GM23338 (cell line): ENCODE measurements at regions not wholly inside any gene's neighbourhood (a gene's known extent, or its start where the extent isn't known, plus 50 kb on each side); places are given as distances from the start of the nearest gene placed in this dataset.
"Not testable (repeated sequence)": the region's sequence is repeated elsewhere in the genome, so short reads cannot be mapped to it uniquely, and the experiment has no call there.

ENCODE experiments used
- CREB1 ChIP-seq: fragments of 250-450 bp; sonication (Bioruptor Pico); IDR thresholded peaks from 2 replicates; pipeline ENCODE4 v1.5.0; 2020; ENCODE audit warnings: low read depth, mild to moderate bottlenecking, moderate library complexity
- CTCF ChIP-seq, 2 experiments: fragments of 200-600 bp in 1 of 2; sonication (generic) in 1 of 2; conservative IDR thresholded peaks; 2 replicates each; pipeline versions ENCODE4 v1.5.1 to v1.6.1; 2016 to 2017; ENCODE audit warnings: antibody characterized with exemption in 2 of 2, low read depth in 2 of 2, mild to moderate bottlenecking in 2 of 2, moderate library complexity in 1 of 2
- ETS1 ChIP-seq: IDR thresholded peaks from 2 replicates; pipeline ENCODE4 v1.6.1; 2016; ENCODE audit warnings: antibody characterized with exemption
- EZH2 ChIP-seq: fragments of 200-600 bp; sonication (generic); IDR thresholded peaks from one replicate; pipeline ENCODE4 v1.8.0; 2017; ENCODE audit warnings: antibody characterized with exemption, mild to moderate bottlenecking, low read depth; ENCODE audit not compliant: unreplicated experiment
- EZH2phosphoT487 ChIP-seq: fragments of 200-600 bp; sonication (generic); IDR thresholded peaks from one replicate; pipeline ENCODE4 v1.8.1; 2018; ENCODE audit warnings: antibody characterized with exemption; ENCODE audit not compliant: unreplicated experiment
- JUNB ChIP-seq: IDR thresholded peaks from one replicate; pipeline ENCODE4 v1.6.1; 2016; ENCODE audit warnings: antibody characterized with exemption; ENCODE audit not compliant: unreplicated experiment
- NANOG ChIP-seq: IDR thresholded peaks from 2 replicates; pipeline ENCODE4 v1.6.1; 2016; ENCODE audit warnings: antibody characterized with exemption, borderline replicate concordance
- POLR2AphosphoS5 ChIP-seq: IDR thresholded peaks from 2 replicates; pipeline ENCODE4 v1.6.1; 2016; ENCODE audit warnings: antibody characterized with exemption, low read depth
- REST ChIP-seq: IDR thresholded peaks from one replicate; pipeline ENCODE4 v1.6.1; 2018; ENCODE audit warnings: antibody characterized with exemption; ENCODE audit not compliant: unreplicated experiment
- STAT1 ChIP-seq: IDR thresholded peaks from one replicate; pipeline ENCODE4 v1.6.1; 2016; ENCODE audit warnings: antibody characterized with exemption; ENCODE audit not compliant: unreplicated experiment
- ZNF114 ChIP-seq: fragments of 250-450 bp; sonication (Bioruptor Pico); IDR thresholded peaks from 2 replicates; pipeline ENCODE4 v1.5.0; 2020; ENCODE audit warnings: mild to moderate bottlenecking, moderate library complexity
- ZNF331 ChIP-seq: fragments of 250-450 bp; sonication (Bioruptor Pico); IDR thresholded peaks from 2 replicates; pipeline ENCODE4 v1.5.0; 2020; ENCODE audit warnings: low read depth, mild to moderate bottlenecking, moderate library complexity
- ZNF462 ChIP-seq: fragments of 250-450 bp; sonication (Bioruptor Pico); IDR thresholded peaks from 2 replicates; pipeline ENCODE4 v1.5.0; 2020; ENCODE audit warnings: mild to moderate bottlenecking, moderate library complexity

GRCh38 chr5:177856474-177856873, 73.8 kb upstream of the FAM153A start:
- TF ChIP-seq EZH2; POLR2AphosphoS5; CTCF (conservative IDR thresholded peaks at IDR 0.05; ENCODE audit: low read depth in 2 of 2); REST; CREB1; EZH2phosphoT487; ZNF114 (CRISPR knock-in tag); JUNB; ETS1; NANOG; ZNF331 (CRISPR knock-in tag); ZNF462 (CRISPR knock-in tag); STAT1: not testable (repeated sequence)
